Peyer's patch (tissue), 4 donors: ENCODE measurements at regions not wholly inside any gene's neighbourhood (a gene's known extent, or its start where the extent isn't known, plus 50 kb on each side); places are given as distances from the start of the nearest gene placed in this dataset.

Experiments used
- DNase-seq, 3 donors: peaks; one replicate each; pipeline ENCODE4 v3.0.0-alpha.2; 2017 to 2019
- H3K27ac ChIP-seq, 4 donors: fragments of 200-600 bp; sonication (generic); one replicate each; pipeline ENCODE4 v1.5.1; 2016 to 2019
- H3K27me3 ChIP-seq, 2 donors: fragments of 200-600 bp; sonication (generic); one replicate each; pipeline ENCODE4 v1.5.1; 2019
- H3K36me3 ChIP-seq, 3 donors: fragments of 200-600 bp; sonication (generic); one replicate each; pipeline ENCODE4 v1.5.1; 2016 to 2019
- H3K4me1 ChIP-seq, 4 donors: fragments of 200-600 bp; sonication (generic); one replicate each; pipeline ENCODE4 v1.5.1; 2016 to 2019
- H3K4me3 ChIP-seq, 4 donors: fragments of 200-600 bp; sonication (generic); 1 replicate in 3 of 4; 2 replicates in 1 of 4; pipeline ENCODE4 v1.5.1; 2016 to 2019; ENCODE audit warnings: mild to moderate bottlenecking in 1 of 4
- H3K9me3 ChIP-seq, 4 donors: fragments of 200-600 bp; sonication (generic); one replicate each; pipeline ENCODE4 v1.5.1; 2016 to 2019; ENCODE audit warnings: mild to moderate bottlenecking in 1 of 4
- CTCF ChIP-seq, 6 experiments: fragments of 450-650 bp in 4 of 6; fragments of 200-600 bp in 2 of 6; sonication (generic) in 1 of 6; IDR thresholded peaks; one replicate each; pipeline ENCODE4 v1.5.1; 2017 to 2019; ENCODE audit warnings: antibody characterized with exemption in 6 of 6, mild to moderate bottlenecking in 3 of 6, moderate library complexity in 1 of 6
- POLR2A ChIP-seq, 2 donors: fragments of 450-650 bp; IDR thresholded peaks; one replicate each; pipeline ENCODE4 v1.5.1; 2017; ENCODE audit warnings: antibody characterized with exemption in 2 of 2, mild to moderate bottlenecking in 2 of 2, moderate library complexity in 2 of 2

GRCh38 chr5:23820765-23821471 is 313.5 kb downstream of the PRDM9 start:
- H3K27ac ChIP-seq, result no peak overlapping the region
- H3K4me3 ChIP-seq, result no peak overlapping the region
- no peaks in the 10 kb centered on the region for H3K27me3 ChIP-seq
- no peaks in the 10 kb centered on the region for H3K36me3 ChIP-seq
- no peak for TF ChIP-seq POLR2A (IDR thresholded peaks at IDR 0.05)
- TF ChIP-seq CTCF (IDR thresholded peaks at IDR 0.05), result peak in 3 of 6 experiments; percentile 2 to 22 (median 7)
- no peak for DNase-seq
- H3K4me1 ChIP-seq, result no peaks in the 10 kb centered on the region
- no peaks in the 10 kb centered on the region for H3K9me3 ChIP-seq

GRCh38 chr5:23823521-23823920 is 316.1 kb downstream of the PRDM9 start:
- H3K27ac ChIP-seq, result no peak overlapping the region
- no peak overlapping the region for H3K4me3 ChIP-seq
- DNase-seq, result no peak
- TF ChIP-seq CTCF (IDR thresholded peaks at IDR 0.05) (no peak), POLR2A (IDR thresholded peaks at IDR 0.05) (no peak)
- H3K9me3 ChIP-seq, result no peaks in the 10 kb centered on the region
- H3K36me3 ChIP-seq, result no peaks in the 10 kb centered on the region
- no peaks in the 10 kb centered on the region for H3K4me1 ChIP-seq
- no peaks in the 10 kb centered on the region for H3K27me3 ChIP-seq

GRCh38 chr5:23825196-23825595 is 317.8 kb downstream of the PRDM9 start:
- TF ChIP-seq POLR2A (IDR thresholded peaks at IDR 0.05), result no peak
- TF ChIP-seq CTCF (IDR thresholded peaks at IDR 0.05), result no peak
- Histone ChIP-seq H3K36me3 (no peaks in the 10 kb centered on the region), H3K4me3 (no peak overlapping the region), H3K9me3 (no peaks in the 10 kb centered on the region), H3K27me3 (no peaks in the 10 kb centered on the region), H3K4me1 (no peaks in the 10 kb centered on the region), H3K27ac (no peak overlapping the region)
- no peak for DNase-seq

- H3K27ac ChIP-seq, result no peak overlapping the region
- no peaks in the 10 kb centered on the region for H3K4me1 ChIP-seq
- no peak for DNase-seq
- no peak for TF ChIP-seq POLR2A (IDR thresholded peaks at IDR 0.05)
- TF ChIP-seq CTCF (IDR thresholded peaks at IDR 0.05), result no peak
- H3K4me3 ChIP-seq, result no peak overlapping the region
- H3K36me3 ChIP-seq, result no peaks in the 10 kb centered on the region
- H3K9me3 ChIP-seq, result no peaks in the 10 kb centered on the region
- no peaks in the 10 kb centered on the region for H3K27me3 ChIP-seq
These were observed 332.7 kb downstream of the PRDM9 start for GRCh38 chr5:23840083-23840482.

GRCh38 chr5:23864786-23865185 is 357.4 kb downstream of the PRDM9 start:
- H3K36me3 ChIP-seq, result no peaks in the 10 kb centered on the region
- no peaks in the 10 kb centered on the region for H3K27me3 ChIP-seq
- no peaks in the 10 kb centered on the region for H3K4me1 ChIP-seq
- no peak overlapping the region for H3K27ac ChIP-seq
- no peaks in the 10 kb centered on the region for H3K9me3 ChIP-seq
- TF ChIP-seq CTCF (IDR thresholded peaks at IDR 0.05) (no peak), POLR2A (IDR thresholded peaks at IDR 0.05) (no peak)
- H3K4me3 ChIP-seq, result no peak overlapping the region
- no peak for DNase-seq

- Histone ChIP-seq H3K4me1 (no peaks in the 10 kb centered on the region), H3K36me3 (no peaks in the 10 kb centered on the region), H3K4me3 (no peak overlapping the region), H3K9me3 (peaks cover 0 to 13% (median 0%) of the 10 kb centered on the region in 4 donors), H3K27ac (no peak overlapping the region), H3K27me3 (no peaks in the 10 kb centered on the region)
- DNase-seq, result no peak
- no peak for TF ChIP-seq POLR2A (IDR thresholded peaks at IDR 0.05)
- TF ChIP-seq CTCF (IDR thresholded peaks at IDR 0.05), result no peak
These were observed 370.4 kb downstream of the PRDM9 start for GRCh38 chr5:23877847-23878246.
